WERI-Rb-1 (cell line): ENCODE measurements at regions not wholly inside any gene's neighbourhood (a gene's known extent, or its start where the extent isn't known, plus 50 kb on each side); places are given as distances from the start of the nearest gene placed in this dataset.

ENCODE experiments used
- DNase-seq: peaks from one replicate; pipeline ENCODE4 v3.0.0-alpha.2; 2020
- H3K27ac ChIP-seq: fragments of 250-450 bp; sonication (Bioruptor Pico); 2 replicates; pipeline ENCODE4 v1.5.1; 2020; ENCODE audit warnings: mild to moderate bottlenecking, moderate library complexity
- H3K27me3 ChIP-seq: fragments of 250-450 bp; sonication (Bioruptor Pico); 2 replicates; pipeline ENCODE4 v1.5.1; 2021; ENCODE audit warnings: mild to moderate bottlenecking, low read depth, moderate library complexity; ENCODE audit not compliant: insufficient read depth, severe bottlenecking
- H3K36me3 ChIP-seq: fragments of 250-450 bp; sonication (Bioruptor Pico); 2 replicates; pipeline ENCODE4 v1.5.1; 2020; ENCODE audit warnings: mild to moderate bottlenecking, moderate library complexity
- H3K4me3 ChIP-seq: 2 replicates; pipeline ENCODE4 v1.5.1; 2011; ENCODE audit warnings: low read depth, mild to moderate bottlenecking, control low read depth, low read length
- H3K9me3 ChIP-seq: fragments of 250-450 bp; sonication (Bioruptor Pico); 2 replicates; pipeline ENCODE4 v1.5.1; 2021; ENCODE audit warnings: mild to moderate bottlenecking, moderate library complexity; ENCODE audit not compliant: severe bottlenecking
- CTCF ChIP-seq: IDR thresholded peaks from 2 replicates; pipeline ENCODE4 v1.5.1; 2011; ENCODE audit warnings: low read depth, mild to moderate bottlenecking, control low read depth, inconsistent platforms, low read length

GRCh38 chr2:21277068-21278056, 153.6 kb downstream of the TDRD15 start:
- DNase-seq: no peak
- Histone ChIP-seq H3K4me3 (no peak overlapping the region), H3K36me3 (no peaks in the 10 kb centered on the region), H3K27ac (no peak overlapping the region), H3K9me3 (no peaks in the 10 kb centered on the region), H3K27me3 (peaks cover 39% of the 10 kb centered on the region)
- no peak for TF ChIP-seq CTCF

- TF ChIP-seq CTCF: no peak
- Histone ChIP-seq H3K4me3 (no peak overlapping the region), H3K36me3 (no peaks in the 10 kb centered on the region), H3K9me3 (no peaks in the 10 kb centered on the region), H3K27me3 (peaks cover 46% of the 10 kb centered on the region), H3K27ac (no peak overlapping the region)
- no peak for DNase-seq
Measured at GRCh38 chr2:21279525-21279924, 155.8 kb downstream of the TDRD15 start.

- TF ChIP-seq CTCF: no peak
- DNase-seq: no peak
- H3K9me3 ChIP-seq: no peaks in the 10 kb centered on the region
- H3K27ac ChIP-seq: no peak overlapping the region
- peaks cover 52% of the 10 kb centered on the region for H3K27me3 ChIP-seq
- no peak overlapping the region for H3K4me3 ChIP-seq
- no peaks in the 10 kb centered on the region for H3K36me3 ChIP-seq
Measured at GRCh38 chr2:21280793-21281192, 157.0 kb downstream of the TDRD15 start.

- no peak overlapping the region for H3K4me3 ChIP-seq
- peaks cover 52% of the 10 kb centered on the region for H3K27me3 ChIP-seq
- no peak for DNase-seq
- H3K27ac ChIP-seq: no peak overlapping the region
- no peaks in the 10 kb centered on the region for H3K9me3 ChIP-seq
- TF ChIP-seq CTCF: no peak
- H3K36me3 ChIP-seq: no peaks in the 10 kb centered on the region
Measured at GRCh38 chr2:21281384-21281783, 157.6 kb downstream of the TDRD15 start.

GRCh38 chr2:21281791-21282514, 158.2 kb downstream of the TDRD15 start:
- H3K4me3 ChIP-seq: no peak overlapping the region
- DNase-seq: no peak
- peaks cover 48% of the 10 kb centered on the region for H3K27me3 ChIP-seq
- TF ChIP-seq CTCF: no peak
- no peaks in the 10 kb centered on the region for H3K9me3 ChIP-seq
- H3K36me3 ChIP-seq: no peaks in the 10 kb centered on the region
- no peak overlapping the region for H3K27ac ChIP-seq
